GM12878 (cell line): ENCODE measurements at regions not wholly inside any gene's neighbourhood (a gene's known extent, or its start where the extent isn't known, plus 50 kb on each side); places are given as distances from the start of the nearest gene placed in this dataset.

Experiments used
- ATAC-seq: fragments of 200-7000 bp; cut with Tn5 transposase; 3 replicates; pipeline ENCODE4 v1.9.1; 2020; ENCODE audit warnings: mild to moderate bottlenecking, moderate library complexity
- BruUV-seq: library from RNA; stranded (reverse); fragments of 400-500 nt; replicated peaks from 2 replicates; lab custom pipeline; 2021; lab: Mats Ljungman, UMichigan
- CTCF ChIA-PET: fragments of 300-600 bp; sonication (Branson Sonifier 250); formaldehyde crosslinking; extraction: SDS; loops from one replicate; lab custom pipeline; 2021; ENCODE audit warnings: inconsistent platforms; lab: Yijun Ruan, JAX
- POLR2A ChIA-PET: fragments of 350-600 bp; formaldehyde crosslinking; extraction: SDS; loops from one replicate; lab custom pipeline; 2021; ENCODE audit warnings: inconsistent platforms; lab: Charles Lee
- RAD21 ChIA-PET: fragments of 300-600 bp; sonication (Branson Sonifier 250); formaldehyde crosslinking; loops from one replicate; lab custom pipeline; 2023; ENCODE audit warnings: antibody characterized with exemption; ENCODE audit not compliant: unreplicated experiment; lab: Charles Lee
- SMC1A ChIA-PET: fragments of 300-600 bp; sonication (Branson Sonifier 250); formaldehyde crosslinking; loops from one replicate; lab custom pipeline; 2023; ENCODE audit not compliant: unreplicated experiment, uncharacterized antibody; lab: Charles Lee
- DNase-seq: peaks from one replicate; pipeline ENCODE4 v3.0.0-alpha.2; 2011; ENCODE audit warnings: low read depth, low spot score
- FAIRE-seq: peaks from 3 replicates; lab custom pipeline; 2011; peaks lifted over from hg19 to GRCh38; lab: Jason Lieb, UNC
- H2AFZ ChIP-seq: 2 replicates; pipeline ENCODE4 v1.6.0; 2011; ENCODE audit warnings: low read depth, low read length, control low read depth; ENCODE audit not compliant: control insufficient read depth
- H3K27ac ChIP-seq: 2 replicates; pipeline ENCODE4 v1.5.1; 2011; ENCODE audit warnings: control low read depth; ENCODE audit not compliant: control insufficient read depth, insufficient read depth
- H3K27me3 ChIP-seq, 2 experiments: replicated peaks in 1 of 2; 2 replicates each; pipeline versions ENCODE4 v1.6.0 to v1.6.1; 2011; ENCODE audit warnings: low read length in 1 of 2; ENCODE audit not compliant: control insufficient read depth in 2 of 2, insufficient read depth in 2 of 2
- H3K36me3 ChIP-seq, 2 experiments: 2 replicates each; pipeline ENCODE4 v1.5.1; 2011; ENCODE audit warnings: low read length in 1 of 2; ENCODE audit not compliant: control insufficient read depth in 2 of 2, insufficient read depth in 2 of 2
- H3K4me1 ChIP-seq: 2 replicates; pipeline ENCODE4 v1.6.1; 2011; ENCODE audit warnings: mild to moderate bottlenecking, low read length, moderate library complexity, mixed read lengths; ENCODE audit not compliant: control insufficient read depth, insufficient read depth
- H3K4me2 ChIP-seq: 2 replicates; pipeline ENCODE4 v1.6.0; 2011; ENCODE audit warnings: control low read depth; ENCODE audit not compliant: control insufficient read depth, insufficient read depth
- H3K4me3 ChIP-seq: fragments of 200-600 bp; sonication (generic); 2 replicates; pipeline ENCODE4 v1.5.1; 2016
- H3K79me2 ChIP-seq: 2 replicates; pipeline ENCODE4 v1.6.0; 2011; ENCODE audit warnings: low read length; ENCODE audit not compliant: control insufficient read depth, insufficient read depth
- H3K9ac ChIP-seq: 2 replicates; pipeline ENCODE4 v1.8.0; 2011; ENCODE audit warnings: low read length, control low read depth, mixed read lengths; ENCODE audit not compliant: control insufficient read depth, insufficient read depth
- H3K9me3 ChIP-seq: replicated peaks from 3 replicates; pipeline ENCODE4 v1.5.1; 2011; ENCODE audit warnings: mild to moderate bottlenecking, low read length; ENCODE audit not compliant: control insufficient read depth, insufficient read depth
- H4K20me1 ChIP-seq: 2 replicates; pipeline ENCODE4 v1.6.0; 2011; ENCODE audit not compliant: control insufficient read depth, insufficient read depth
- E4F1 ChIP-seq: fragments of 450-650 bp; IDR thresholded peaks from 2 replicates; pipeline ENCODE4 v1.6.1; 2018; ENCODE audit warnings: borderline replicate concordance, mild to moderate bottlenecking; ENCODE audit not compliant: partially characterized antibody
- JUNB ChIP-seq: IDR thresholded peaks from 2 replicates; pipeline ENCODE4 v1.6.1; 2016; ENCODE audit warnings: antibody characterized with exemption, mild to moderate bottlenecking
- MTA2 ChIP-seq: fragments of 450-650 bp; IDR thresholded peaks from 2 replicates; pipeline ENCODE4 v1.6.1; 2016; ENCODE audit warnings: low read depth, mild to moderate bottlenecking, moderate library complexity
- MTA3 ChIP-seq: IDR thresholded peaks from 2 replicates; pipeline ENCODE4 v1.6.1; 2012; ENCODE audit warnings: low read length, inconsistent platforms, borderline replicate concordance
- PAX5 ChIP-seq: IDR thresholded peaks from 2 replicates; pipeline ENCODE4 v1.6.1; 2011; ENCODE audit warnings: low read depth, low read length, borderline replicate concordance
- RUNX3 ChIP-seq: IDR thresholded peaks from 2 replicates; pipeline ENCODE4 v1.6.1; 2012; ENCODE audit warnings: low read length, inconsistent platforms
- STAT1 ChIP-seq: fragments of 450-650 bp; conservative IDR thresholded peaks from 2 replicates; pipeline ENCODE4 v1.6.1; 2014; ENCODE audit warnings: antibody characterized with exemption, mild to moderate bottlenecking
- TAF1 ChIP-seq: IDR thresholded peaks from 2 replicates; pipeline ENCODE4 v1.6.1; 2011; ENCODE audit warnings: mild to moderate bottlenecking, low read depth, low read length, borderline replicate concordance
- USF1 ChIP-seq: IDR thresholded peaks from 2 replicates; pipeline ENCODE4 v1.6.1; 2011; ENCODE audit warnings: borderline replicate concordance, low read depth, mild to moderate bottlenecking, moderate library complexity, mixed read lengths, low read length; ENCODE audit not compliant: insufficient read depth; ENCODE audit errors: extremely low read length
- ZBTB40 ChIP-seq: fragments of 450-650 bp; IDR thresholded peaks from 2 replicates; pipeline ENCODE4 v1.6.1; 2016; ENCODE audit warnings: mild to moderate bottlenecking, moderate library complexity, borderline replicate concordance
- WGBS: methylation state at CpG from one replicate; pipeline ENCODE4 v1.1.6; 2016; ENCODE audit warnings: low lambda C conversion rate; ENCODE audit not compliant: insufficient replicate concordance, insufficient coverage; ENCODE audit errors: missing lambda C conversion rate; 5-methylcytosine and 5-hydroxymethylcytosine counted together
- in situ Hi-C: fragments of 300-500 bp; cut with MboI; formaldehyde crosslinking; loops from 9 replicates; pipeline ENCODE4 v1.14.3; 2018; ENCODE audit warnings: mixed read lengths
- intact Hi-C: fragments of 100-400 bp; cut with micrococcal nuclease; formaldehyde crosslinking; loops from one replicate; pipeline ENCODE4 v1.14.2; 2022; ENCODE audit not compliant: unreplicated experiment

GRCh38 chr9:73566627-73567026 lies 415.0 kb downstream of the ANXA1 start:
- Histone ChIP-seq H3K9me3 (no peaks in the 10 kb centered on the region), H3K4me2 (no peak overlapping the region), H3K4me3 (no peak overlapping the region), H3K27me3 (no peaks in the 10 kb centered on the region), H3K36me3 (no peaks in the 10 kb centered on the region), H3K9ac (no peak overlapping the region), H2AFZ (no peak overlapping the region), H3K79me2 (no peaks in the 10 kb centered on the region), H3K27ac (no peak overlapping the region), H3K4me1 (no peaks in the 10 kb centered on the region), H4K20me1 (no peaks in the 10 kb centered on the region)
- intact Hi-C loops, result loop anchor here (1.0 to 10.0 kb wide), 2 partner anchors 292 to 366 kb away; no protein-coding TSS in a partner anchor
- FAIRE-seq (no peak), DNase-seq (no peak), ATAC-seq (no peak)
- in situ Hi-C loops, result loop anchor here (10.0 kb wide), 1 partner anchor 352 kb away; no protein-coding TSS in a partner anchor
- RAD21 ChIA-PET, result interaction anchor here (1.3 kb wide), 1 partner anchor 296 kb away, joined by 12 read pairs; no protein-coding TSS in a partner anchor
- TF ChIP-seq MTA3 (no peak), ZBTB40 (peak; percentile 58)
- BruUV-seq, result no TSS peak
- SMC1A ChIA-PET, result interaction anchor here (1.2 to 4.1 kb wide), 4 partner anchors 17 to 365 kb away, joined by 3 to 46 read pairs (median 4); no protein-coding TSS in a partner anchor
- POLR2A ChIA-PET, result no interaction called here
- CTCF ChIA-PET, result interaction anchor here (1.0 to 3.3 kb wide), 5 partner anchors 11 to 365 kb away, joined by 3 to 62 read pairs (median 3); no protein-coding TSS in a partner anchor
- 0% methylated on average over 1 of the region's 1 CpG for WGBS

GRCh38 chr9:73573235-73573634 lies 421.6 kb downstream of the ANXA1 start:
- ChIA-PET RAD21 (no interaction called here), POLR2A (no interaction called here), CTCF (no interaction called here), SMC1A (no interaction called here)
- Histone ChIP-seq H3K27me3 (no peaks in the 10 kb centered on the region), H4K20me1 (no peaks in the 10 kb centered on the region), H3K79me2 (no peaks in the 10 kb centered on the region), H3K27ac (no peak overlapping the region), H3K9me3 (no peaks in the 10 kb centered on the region), H3K4me3 (no peak overlapping the region), H3K4me1 (no peaks in the 10 kb centered on the region), H3K9ac (no peak overlapping the region), H2AFZ (no peak overlapping the region), H3K4me2 (no peak overlapping the region), H3K36me3 (no peaks in the 10 kb centered on the region)
- 2% methylated on average over 4 of the region's 4 CpGs for WGBS
- FAIRE-seq, result no peak
- no peak for ATAC-seq
- in situ Hi-C loops, result no loop called here
- intact Hi-C loops, result no loop called here
- no peak for DNase-seq
- no TSS peak for BruUV-seq
- TF ChIP-seq STAT1 (no peak), RUNX3 (no peak), PAX5 (no peak), E4F1 (no peak), USF1 (no peak), MTA2 (no peak), TAF1 (no peak), JUNB (no peak)
